ENCODE measurements at regions not wholly inside any gene's neighbourhood (a gene's known extent, or its start where the extent isn't known, plus 50 kb on each side); places are given as distances from the start of the nearest gene placed in this dataset.

- no peak overlapping the region for H3K23ac ChIP-seq (ENCODE audit: insufficient read length, low read depth, low read length)
- H2AK5ac ChIP-seq (ENCODE audit: insufficient read length, low read length): no peak overlapping the region
- H3K79me1 ChIP-seq (ENCODE audit: insufficient read depth, low read depth, low read length, poor library complexity, severe bottlenecking): no peaks in the 10 kb centered on the region
- H2BK12ac ChIP-seq (ENCODE audit: insufficient read length, low read depth, low read length): no peak overlapping the region
- no peaks in the 10 kb centered on the region for H3K27me3 ChIP-seq (ENCODE audit: insufficient read depth, low read length)
- Mint-ChIP-seq H3K27ac (no peak overlapping the region), H3K27me3 (ENCODE audit: low read depth) (no peaks in the 10 kb centered on the region), H3K4me3 (no peak overlapping the region), H3K4me1 (peaks cover 0 to 5% of the 10 kb centered on the region in 2 experiments; a peak in 1 of 4 replicates), H3K36me3 (ENCODE audit: insufficient read depth in 1 of 3, low read depth in 3 of 3) (peaks cover 0 to 9% (median 0%) of the 10 kb centered on the region in 3 experiments; a peak in 1 of 7 replicates), H3K9me3 (peaks cover 2 to 4% of the 10 kb centered on the region in 2 experiments; a peak in 4 of 5 replicates)
- no peak overlapping the region for H2BK5ac ChIP-seq (ENCODE audit: insufficient read length, low read length)
- no peak overlapping the region for H4K5ac ChIP-seq (ENCODE audit: insufficient read length, low read depth, low read length)
- H2BK20ac ChIP-seq (ENCODE audit: low read depth, low read length, poor library complexity, severe bottlenecking): no peak overlapping the region
- no peak overlapping the region for H2AFZ ChIP-seq (ENCODE audit: low read length)
- H3K4me2 ChIP-seq (ENCODE audit: insufficient read depth, insufficient read length, low read length): no peak overlapping the region
- H2BK120ac ChIP-seq (ENCODE audit: low read depth, low read length, poor library complexity, severe bottlenecking): no peak overlapping the region
- H3K56ac ChIP-seq (ENCODE audit: insufficient read length, low read depth, low read length): no peak overlapping the region
- no peaks in the 10 kb centered on the region for H3K23me2 ChIP-seq (ENCODE audit: insufficient read length, low read depth, low read length, poor library complexity, severe bottlenecking)
- DNase-seq: no peak
- no peak overlapping the region for H3T11ph ChIP-seq (ENCODE audit: low read length)
- no peak overlapping the region for H3K18ac ChIP-seq (ENCODE audit: insufficient read length, low read depth, low read length)
- H3K79me2 ChIP-seq (ENCODE audit: insufficient read depth, low read length): no peaks in the 10 kb centered on the region
- H4K20me1 ChIP-seq (ENCODE audit: control insufficient read depth, insufficient read depth, insufficient read length): no peaks in the 10 kb centered on the region
- H4K91ac ChIP-seq (ENCODE audit: insufficient read length, low read depth, low read length): no peak overlapping the region
- H2BK15ac ChIP-seq (ENCODE audit: low read depth, low read length): no peak overlapping the region
- H3K4me1 ChIP-seq (ENCODE audit: insufficient read depth, low read length): no peaks in the 10 kb centered on the region
- no peaks in the 10 kb centered on the region for H3K9me3 ChIP-seq (ENCODE audit: control insufficient read depth, low read depth, low read length)
- no peak overlapping the region for H3K27ac ChIP-seq (ENCODE audit: insufficient read length, low read depth, low read length)
- H4K8ac ChIP-seq (replicated peaks; ENCODE audit: insufficient read length, low read depth, low read length): no peak overlapping the region
- no peak overlapping the region for H3K14ac ChIP-seq (ENCODE audit: insufficient read depth, low read length)
- H3K9ac ChIP-seq (ENCODE audit: extremely low read depth, insufficient read length, low read length): no peak overlapping the region
- no peak overlapping the region for H3K4ac ChIP-seq (ENCODE audit: low read depth, low read length)
- TF ChIP-seq, protein P1, sequence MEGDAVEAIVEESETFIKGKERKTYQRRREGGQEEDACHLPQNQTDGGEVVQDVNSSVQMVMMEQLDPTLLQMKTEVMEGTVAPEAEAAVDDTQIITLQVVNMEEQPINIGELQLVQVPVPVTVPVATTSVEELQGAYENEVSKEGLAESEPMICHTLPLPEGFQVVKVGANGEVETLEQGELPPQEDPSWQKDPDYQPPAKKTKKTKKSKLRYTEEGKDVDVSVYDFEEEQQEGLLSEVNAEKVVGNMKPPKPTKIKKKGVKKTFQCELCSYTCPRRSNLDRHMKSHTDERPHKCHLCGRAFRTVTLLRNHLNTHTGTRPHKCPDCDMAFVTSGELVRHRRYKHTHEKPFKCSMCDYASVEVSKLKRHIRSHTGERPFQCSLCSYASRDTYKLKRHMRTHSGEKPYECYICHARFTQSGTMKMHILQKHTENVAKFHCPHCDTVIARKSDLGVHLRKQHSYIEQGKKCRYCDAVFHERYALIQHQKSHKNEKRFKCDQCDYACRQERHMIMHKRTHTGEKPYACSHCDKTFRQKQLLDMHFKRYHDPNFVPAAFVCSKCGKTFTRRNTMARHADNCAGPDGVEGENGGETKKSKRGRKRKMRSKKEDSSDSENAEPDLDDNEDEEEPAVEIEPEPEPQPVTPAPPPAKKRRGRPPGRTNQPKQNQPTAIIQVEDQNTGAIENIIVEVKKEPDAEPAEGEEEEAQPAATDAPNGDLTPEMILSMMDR (conservative IDR thresholded peaks at IDR 0.05): no peak
Observed at GRCh38 chr21:14752345-14752909, 206.3 kb upstream of the SAMSN1 start.

Measured in H9 (cell line).